Effector memory CD8-positive, alpha-beta T cell (primary cell): ENCODE measurements at regions not wholly inside any gene's neighbourhood (a gene's known extent, or its start where the extent isn't known, plus 50 kb on each side); places are given as distances from the start of the nearest gene placed in this dataset.

Experiments used
- ATAC-seq: fragments of 150-1000 bp; cut with Tn5 transposase; replicated peaks from 2 replicates; pipeline ENCODE4 v1.10.0; 2021; ENCODE audit warnings: mild to moderate bottlenecking, moderate library complexity
- DNase-seq, 3 experiments: peaks; one replicate each; pipeline ENCODE4 v3.0.0; 2021
- H3K27ac Mint-ChIP-seq, 2 donors: one replicate each; pipeline ENCODE4 v1.8.0; 2022; ENCODE audit warnings: mild to moderate bottlenecking in 2 of 2, mixed read lengths in 2 of 2, moderate library complexity in 2 of 2
- H3K27me3 Mint-ChIP-seq, 2 donors: one replicate each; pipeline ENCODE4 v1.8.0; 2022; ENCODE audit warnings: mixed read lengths in 2 of 2
- H3K36me3 Mint-ChIP-seq: one replicate; pipeline ENCODE4 v1.8.0; 2022; ENCODE audit warnings: mild to moderate bottlenecking, moderate library complexity, mixed read lengths; ENCODE audit not compliant: insufficient read depth
- H3K4me1 Mint-ChIP-seq, 2 donors: one replicate each; pipeline ENCODE4 v1.8.0; 2022; ENCODE audit warnings: low read depth in 2 of 2, mixed read lengths in 2 of 2
- H3K4me3 Mint-ChIP-seq, 2 donors: one replicate each; pipeline ENCODE4 v1.8.0; 2022; ENCODE audit warnings: mild to moderate bottlenecking in 2 of 2, mixed read lengths in 2 of 2, moderate library complexity in 2 of 2
- H3K9me3 Mint-ChIP-seq, 2 donors: one replicate each; pipeline ENCODE4 v1.8.0; 2022; ENCODE audit warnings: mixed read lengths in 2 of 2

- Mint-ChIP-seq H3K36me3 (peaks cover 3% of the 10 kb centered on the region), H3K9me3 (peaks cover 4% of the 10 kb centered on the region in 2 donors), H3K27ac (no peak overlapping the region), H3K27me3 (no peaks in the 10 kb centered on the region), H3K4me1 (no peaks in the 10 kb centered on the region), H3K4me3 (no peak overlapping the region)
- DNase-seq (no peak), ATAC-seq (no peak)
Observed at GRCh38 chr12:86663173-86663572, 407.0 kb upstream of the MGAT4C start.

- Mint-ChIP-seq H3K4me3 (no peak overlapping the region), H3K36me3 (peaks cover 3% of the 10 kb centered on the region), H3K4me1 (no peaks in the 10 kb centered on the region), H3K27me3 (no peaks in the 10 kb centered on the region), H3K9me3 (peaks cover 0 to 1% of the 10 kb centered on the region in 2 donors), H3K27ac (no peak overlapping the region)
- DNase-seq (no peak), ATAC-seq (no peak)
Observed at GRCh38 chr12:86662464-86662863, 406.3 kb upstream of the MGAT4C start.

DNA sequence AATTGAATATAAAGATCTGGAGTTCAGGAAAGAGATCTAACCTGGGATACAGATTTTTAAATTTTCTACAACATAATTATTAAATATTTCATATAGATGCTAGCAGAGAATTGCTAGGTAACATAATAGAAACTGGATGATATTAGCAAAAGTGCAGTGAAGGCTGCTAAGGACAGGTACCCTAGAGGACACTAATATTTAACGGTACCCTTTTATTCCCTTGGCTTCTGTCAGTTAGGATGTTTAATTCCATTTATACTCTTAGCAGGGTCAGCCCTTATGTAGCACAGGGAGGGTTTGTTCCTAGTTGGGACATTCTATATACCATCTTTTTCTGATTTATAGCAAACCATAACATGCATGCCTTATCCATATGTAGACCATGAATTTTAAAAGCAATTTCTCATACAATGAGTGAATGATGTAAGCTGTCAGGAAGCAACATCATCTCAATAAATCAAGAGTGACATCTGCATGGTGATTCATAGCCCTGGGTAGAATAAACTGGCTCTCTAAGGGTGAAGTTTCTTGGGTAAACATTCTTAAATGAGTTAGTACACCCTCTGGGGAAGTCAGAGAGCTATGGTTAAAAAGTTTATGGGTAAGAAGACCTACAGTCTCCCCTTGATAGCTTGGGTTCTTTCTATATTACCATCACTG is 404.4 kb upstream of the MGAT4C start:
- Mint-ChIP-seq H3K4me1 (no peaks in the 10 kb centered on the region), H3K36me3 (peaks cover 3% of the 10 kb centered on the region), H3K27ac (no peak overlapping the region), H3K27me3 (no peaks in the 10 kb centered on the region), H3K9me3 (peaks cover 0 to 1% of the 10 kb centered on the region in 2 donors), H3K4me3 (no peak overlapping the region)
- DNase-seq (no peak), ATAC-seq (no peak)

DNA sequence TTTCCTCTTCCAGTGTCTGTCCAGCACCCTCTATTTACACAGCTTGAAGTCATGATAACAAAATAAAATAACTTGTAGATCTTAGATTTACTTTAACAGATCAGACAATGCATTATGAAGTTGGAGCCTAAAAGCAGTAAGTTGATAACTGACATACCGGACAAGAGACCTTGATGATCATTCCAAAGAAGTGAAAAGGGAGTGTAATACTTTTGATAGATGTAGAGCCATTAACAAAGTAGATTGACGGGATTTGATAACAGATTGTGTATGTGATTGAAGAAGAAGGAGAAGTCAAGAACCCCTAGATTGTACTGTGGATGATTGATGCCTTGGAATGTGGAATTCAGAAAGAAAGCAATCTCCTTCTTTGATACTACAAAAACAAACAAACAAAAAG is 403.8 kb upstream of the MGAT4C start:
- no peaks in the 10 kb centered on the region for H3K27me3 Mint-ChIP-seq
- H3K9me3 Mint-ChIP-seq = peaks cover 0 to 1% of the 10 kb centered on the region in 2 donors
- DNase-seq = no peak
- H3K4me1 Mint-ChIP-seq = no peaks in the 10 kb centered on the region
- peaks cover 3% of the 10 kb centered on the region for H3K36me3 Mint-ChIP-seq
- no peak overlapping the region for H3K27ac Mint-ChIP-seq
- no peak overlapping the region for H3K4me3 Mint-ChIP-seq
- no peak for ATAC-seq

DNA sequence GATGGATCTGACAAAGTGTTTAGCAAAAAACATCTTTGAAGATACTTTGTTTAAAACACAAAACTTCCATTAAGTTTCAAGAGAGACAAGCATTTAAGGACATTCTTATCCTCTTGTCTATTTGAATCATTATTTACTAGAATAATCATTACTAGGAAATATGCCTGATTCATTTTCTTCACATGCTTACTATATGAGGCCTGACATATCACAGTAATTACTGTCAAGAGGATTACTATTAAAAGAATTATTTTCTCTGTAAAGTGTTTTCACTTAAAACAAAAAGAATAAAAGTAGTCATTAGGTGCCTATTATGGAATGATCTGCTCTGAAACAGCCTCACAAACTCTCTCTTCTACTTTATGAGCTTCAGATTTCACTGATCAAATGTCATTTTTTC is 402.1 kb upstream of the MGAT4C start:
- Mint-ChIP-seq H3K9me3 (peaks cover 0 to 1% of the 10 kb centered on the region in 2 donors), H3K4me1 (no peaks in the 10 kb centered on the region), H3K27ac (no peak overlapping the region), H3K4me3 (no peak overlapping the region), H3K36me3 (peaks cover 3% of the 10 kb centered on the region), H3K27me3 (no peaks in the 10 kb centered on the region)
- ATAC-seq (no peak), DNase-seq (no peak)

DNA sequence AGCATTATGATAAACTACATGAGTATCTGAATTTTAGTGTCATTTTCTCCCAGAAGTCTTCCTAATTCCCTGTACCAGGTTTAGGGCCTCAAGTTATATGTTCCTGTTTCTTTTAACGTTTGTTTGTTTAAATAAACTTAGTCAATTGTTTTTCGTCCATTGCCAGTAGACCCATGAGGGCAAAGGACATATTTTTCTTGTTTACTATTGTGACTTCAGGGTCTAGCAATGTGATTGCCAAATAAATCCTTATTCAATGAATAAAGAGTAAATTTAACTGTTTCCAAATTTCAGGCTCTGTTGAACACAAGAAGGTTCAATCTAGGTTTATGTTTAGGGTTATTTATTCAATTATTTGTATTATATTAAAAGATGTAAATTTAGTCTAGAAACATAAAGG is 391.6 kb upstream of the MGAT4C start:
- DNase-seq = no peak
- Mint-ChIP-seq H3K4me1 (no peaks in the 10 kb centered on the region), H3K4me3 (no peak overlapping the region), H3K9me3 (peaks cover 6 to 7% of the 10 kb centered on the region in 2 donors), H3K36me3 (no peaks in the 10 kb centered on the region), H3K27ac (no peak overlapping the region), H3K27me3 (no peaks in the 10 kb centered on the region)
- ATAC-seq = no peak

GRCh38 chr12:86634456-86635410 is 378.5 kb upstream of the MGAT4C start:
- H3K9me3 Mint-ChIP-seq = peaks cover under 1 to 3% of the 10 kb centered on the region in 2 donors
- H3K4me3 Mint-ChIP-seq = no peak overlapping the region
- H3K36me3 Mint-ChIP-seq = no peaks in the 10 kb centered on the region
- H3K27me3 Mint-ChIP-seq = no peaks in the 10 kb centered on the region
- DNase-seq = no peak
- H3K4me1 Mint-ChIP-seq = no peaks in the 10 kb centered on the region
- H3K27ac Mint-ChIP-seq = no peak overlapping the region
- ATAC-seq = no peak

GRCh38 chr12:86627001-86627400 is 370.8 kb upstream of the MGAT4C start:
- Mint-ChIP-seq H3K36me3 (no peaks in the 10 kb centered on the region), H3K9me3 (peaks cover 8 to 25% of the 10 kb centered on the region in 2 donors), H3K4me3 (no peak overlapping the region), H3K27me3 (no peaks in the 10 kb centered on the region), H3K27ac (no peak overlapping the region), H3K4me1 (no peaks in the 10 kb centered on the region)
- ATAC-seq (no peak), DNase-seq (no peak)

DNA sequence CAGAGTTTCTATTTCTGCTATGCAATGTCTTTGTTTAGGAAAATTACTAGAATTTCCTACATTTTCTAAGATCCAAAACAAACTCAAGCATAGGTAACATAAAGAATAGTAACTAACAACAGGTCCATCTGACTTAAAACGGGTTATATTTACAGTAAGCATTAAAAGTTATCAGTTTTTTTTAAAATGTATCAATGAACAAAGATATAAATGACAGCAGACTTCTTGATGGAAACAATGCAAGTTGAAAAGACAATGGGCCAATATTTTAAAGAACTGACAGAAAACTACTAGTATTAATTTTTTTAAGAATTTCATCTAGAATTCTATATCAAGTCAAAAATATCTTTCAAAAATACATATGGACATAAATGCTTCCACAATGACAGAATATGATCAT is 367.1 kb upstream of the MGAT4C start:
- Mint-ChIP-seq H3K4me3 (no peak overlapping the region), H3K4me1 (no peaks in the 10 kb centered on the region), H3K36me3 (no peaks in the 10 kb centered on the region), H3K9me3 (peaks cover 3 to 13% of the 10 kb centered on the region in 2 donors), H3K27me3 (no peaks in the 10 kb centered on the region), H3K27ac (no peak overlapping the region)
- ATAC-seq (no peak), DNase-seq (no peak)

- ATAC-seq = no peak
- H3K36me3 Mint-ChIP-seq = no peaks in the 10 kb centered on the region
- H3K9me3 Mint-ChIP-seq = peaks cover 0 to 6% of the 10 kb centered on the region in 2 donors
- no peak overlapping the region for H3K27ac Mint-ChIP-seq
- H3K4me3 Mint-ChIP-seq = no peak overlapping the region
- H3K27me3 Mint-ChIP-seq = no peaks in the 10 kb centered on the region
- DNase-seq = no peak
- no peaks in the 10 kb centered on the region for H3K4me1 Mint-ChIP-seq
Observed at GRCh38 chr12:86621957-86622356, 365.8 kb upstream of the MGAT4C start.

DNA sequence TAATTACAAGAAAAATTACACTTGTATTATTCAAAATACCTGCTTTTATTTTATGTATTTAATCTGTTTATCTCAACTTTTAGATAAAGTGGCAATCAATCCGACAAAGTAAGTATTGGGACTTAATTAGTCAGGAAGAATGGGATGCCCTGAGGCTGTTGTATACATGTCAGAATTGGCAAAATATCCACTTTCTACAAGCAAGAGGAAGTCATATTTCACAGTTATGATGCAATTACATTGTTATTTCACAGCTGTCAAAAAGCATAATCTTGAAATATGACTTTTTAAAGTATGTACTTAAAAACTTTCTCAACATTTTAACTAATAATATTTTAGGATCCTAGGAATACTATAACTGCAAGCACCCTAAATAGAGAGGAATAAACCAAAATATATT is 357.1 kb upstream of the MGAT4C start:
- Mint-ChIP-seq H3K4me1 (no peaks in the 10 kb centered on the region), H3K36me3 (no peaks in the 10 kb centered on the region), H3K27me3 (no peaks in the 10 kb centered on the region), H3K4me3 (no peak overlapping the region), H3K27ac (no peak overlapping the region), H3K9me3 (peaks cover 0 to 9% of the 10 kb centered on the region in 2 donors)
- DNase-seq (no peak), ATAC-seq (no peak)

- H3K4me1 Mint-ChIP-seq = no peaks in the 10 kb centered on the region
- DNase-seq = no peak
Observed at GRCh38 chr12:86608638-86609037, 352.4 kb upstream of the MGAT4C start.

DNA sequence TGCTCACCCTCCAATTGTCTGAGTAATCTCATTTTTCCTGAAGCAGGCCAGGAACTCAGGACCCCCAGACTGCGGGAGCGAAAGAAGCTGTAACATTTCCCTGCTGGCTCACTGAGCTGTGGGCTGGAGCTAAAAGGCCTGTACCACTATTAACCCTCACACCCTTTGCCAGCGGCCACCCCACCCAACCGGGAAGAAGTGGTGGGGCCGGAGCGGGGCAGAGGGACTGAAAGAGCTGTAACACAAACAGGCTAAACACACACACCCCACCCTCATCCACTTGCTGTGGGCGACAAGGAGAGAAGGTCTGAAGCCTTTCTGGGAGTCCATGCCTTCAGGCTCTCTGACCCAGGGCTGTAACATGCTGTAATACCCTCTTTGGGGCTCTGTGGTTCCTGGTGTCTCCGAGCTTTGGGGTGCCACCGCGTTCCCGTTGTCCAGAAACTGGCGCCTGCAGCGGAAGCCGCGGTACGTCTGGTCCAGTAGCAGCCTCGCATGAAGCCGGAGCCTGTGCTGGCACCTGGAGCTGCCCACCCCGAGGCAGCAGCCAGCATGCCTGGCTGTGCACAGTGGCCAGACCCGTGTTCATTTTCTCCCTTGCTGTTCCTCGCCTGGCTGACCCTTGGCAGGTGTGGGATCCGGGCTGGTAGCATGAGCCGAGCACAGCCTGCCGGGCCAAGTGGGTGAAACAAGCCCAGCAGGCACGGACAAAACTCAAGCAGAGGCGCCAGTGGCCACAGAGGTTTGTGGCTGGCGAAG is 345.5 kb upstream of the MGAT4C start:
- H3K4me3 Mint-ChIP-seq = no peak overlapping the region
- H3K9me3 Mint-ChIP-seq = peaks cover 0 to 6% of the 10 kb centered on the region in 2 donors
- ATAC-seq (no peak), DNase-seq (no peak)
- H3K27ac Mint-ChIP-seq = no peak overlapping the region
- H3K4me1 Mint-ChIP-seq = no peaks in the 10 kb centered on the region
- H3K36me3 Mint-ChIP-seq = no peaks in the 10 kb centered on the region
- H3K27me3 Mint-ChIP-seq = no peaks in the 10 kb centered on the region

More at GRCh38 chr12:86608638-86609037, 352.4 kb upstream of the MGAT4C start:
- Mint-ChIP-seq H3K36me3 (no peaks in the 10 kb centered on the region), H3K4me3 (no peak overlapping the region), H3K9me3 (peaks cover 2 to 7% of the 10 kb centered on the region in 2 donors), H3K27ac (no peak overlapping the region), H3K27me3 (no peaks in the 10 kb centered on the region)
- no peak for ATAC-seq
